ENCODE measurements at regions not wholly inside any gene's neighbourhood (a gene's known extent, or its start where the extent isn't known, plus 50 kb on each side); places are given as distances from the start of the nearest gene placed in this dataset.

DNA sequence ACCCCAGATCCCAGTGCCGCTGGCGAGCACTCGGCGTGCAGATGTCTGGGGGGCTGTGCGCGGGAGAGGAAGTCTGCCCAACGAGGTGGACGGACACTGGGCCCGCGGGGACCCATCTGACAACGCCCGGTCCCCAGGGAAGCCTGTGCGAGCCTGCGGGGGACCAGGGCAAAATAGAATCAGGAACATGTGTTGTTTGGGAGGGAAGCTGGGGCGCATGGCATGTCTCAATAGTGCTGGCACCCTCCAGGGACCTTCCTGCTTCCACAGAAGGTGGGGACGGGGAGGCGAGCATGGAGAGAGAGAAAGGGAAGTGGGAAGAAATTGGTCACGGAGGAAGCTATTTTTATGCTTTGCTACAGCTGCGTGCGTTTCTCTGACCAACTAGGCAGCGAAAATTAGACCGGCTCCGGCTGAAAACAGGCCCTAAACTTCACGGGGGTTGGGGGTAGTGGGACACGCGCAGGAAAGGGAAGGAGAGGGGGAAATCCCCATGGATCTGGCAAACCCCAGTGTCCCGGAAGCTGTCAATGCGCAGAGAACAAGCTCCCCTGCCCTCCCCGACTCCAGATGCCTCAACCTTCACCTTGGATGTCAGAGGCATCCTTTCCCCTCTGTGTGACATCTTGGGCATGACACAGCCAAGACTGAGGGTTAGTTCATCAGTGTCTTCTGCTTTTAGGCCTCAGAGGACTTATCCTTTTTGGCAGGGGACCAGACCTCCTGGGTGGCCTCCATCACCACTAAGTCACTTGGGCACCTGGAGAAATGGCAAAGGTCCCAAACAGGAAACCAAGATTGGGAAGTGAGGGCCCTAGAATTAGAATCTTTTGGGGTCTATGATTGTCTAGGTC, 169.8 kb upstream of the BCOR start:
- DNase-seq, result no peak

GRCh38 chrX:40266490-40267333, 169.0 kb upstream of the BCOR start:
- peak; percentile 51 for DNase-seq

- no peak for DNase-seq
Observed at GRCh38 chrX:40265936-40266335, 168.2 kb upstream of the BCOR start.

DNA sequence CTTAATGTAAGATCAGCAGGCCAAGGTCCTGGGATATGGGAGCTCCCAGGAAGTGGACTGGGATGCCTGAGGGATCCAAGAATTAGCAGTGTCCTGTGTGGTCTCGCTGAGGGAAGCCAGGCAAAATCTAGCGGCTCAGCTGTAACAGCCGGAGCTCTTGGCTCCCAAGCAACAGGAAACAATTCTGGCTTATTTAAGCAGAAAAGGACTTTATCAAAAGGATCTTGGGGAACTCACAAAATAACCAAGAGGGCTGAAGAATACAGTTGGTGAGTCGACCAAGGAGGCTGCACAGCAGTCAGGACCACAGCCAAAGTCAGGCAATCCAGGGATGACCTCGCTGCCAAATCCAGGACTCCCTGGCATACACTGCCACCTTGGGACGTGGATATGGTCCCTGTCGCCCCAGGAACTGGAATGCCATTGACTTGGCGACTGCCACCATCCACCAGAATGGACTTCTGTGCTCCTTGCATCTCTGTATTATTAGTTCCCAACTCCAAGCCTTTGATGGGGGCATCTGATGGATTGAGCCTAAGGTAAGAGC, 165.3 kb upstream of the BCOR start:
- no peak for DNase-seq

DNA sequence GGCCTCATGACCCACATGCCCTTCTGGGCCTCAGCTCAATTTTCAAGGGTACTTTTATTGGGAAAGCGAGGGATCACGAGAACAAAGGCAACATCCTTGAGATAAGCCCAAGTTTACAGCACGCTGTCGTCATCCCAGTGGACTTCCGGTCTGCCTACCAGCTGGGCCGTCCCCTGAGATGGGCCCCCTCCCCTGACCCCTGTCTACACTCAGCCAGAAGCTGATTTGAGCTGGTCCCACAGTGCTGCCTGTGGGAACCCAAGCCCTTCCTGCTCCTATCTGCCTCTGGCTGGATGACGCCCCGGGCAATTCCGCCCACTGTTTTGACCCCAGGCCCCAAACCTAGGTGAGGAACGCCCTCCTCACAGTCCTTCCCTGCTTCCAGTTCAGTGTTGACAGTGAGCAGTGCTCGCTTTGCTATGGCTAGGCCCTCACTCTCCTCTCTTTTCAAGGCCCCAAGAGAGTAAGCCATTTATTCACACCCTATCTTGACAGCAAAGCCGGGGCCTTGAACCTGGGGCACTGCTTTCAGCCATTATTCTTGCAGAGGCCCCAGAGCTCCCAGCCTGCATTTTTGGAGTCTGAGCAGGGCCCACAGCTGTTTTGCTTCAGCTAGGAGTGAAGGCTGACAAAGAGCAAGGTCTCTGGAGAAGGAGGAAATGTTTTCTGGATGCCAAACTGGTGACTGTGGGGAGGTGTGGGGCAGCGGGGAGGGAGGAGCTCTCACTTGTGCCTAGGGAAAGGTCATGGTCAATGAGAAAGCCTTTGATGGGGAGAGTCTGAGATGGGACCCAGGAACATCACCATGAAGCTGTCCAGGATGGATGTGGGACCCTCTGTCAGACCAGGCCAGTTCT, 164.6 kb upstream of the BCOR start:
- no peak for DNase-seq

GRCh38 chrX:40261833-40262156, 164.0 kb upstream of the BCOR start:
- no peak for DNase-seq

- DNase-seq, result no peak
Observed at GRCh38 chrX:40260146-40260747, 162.5 kb upstream of the BCOR start.

DNA sequence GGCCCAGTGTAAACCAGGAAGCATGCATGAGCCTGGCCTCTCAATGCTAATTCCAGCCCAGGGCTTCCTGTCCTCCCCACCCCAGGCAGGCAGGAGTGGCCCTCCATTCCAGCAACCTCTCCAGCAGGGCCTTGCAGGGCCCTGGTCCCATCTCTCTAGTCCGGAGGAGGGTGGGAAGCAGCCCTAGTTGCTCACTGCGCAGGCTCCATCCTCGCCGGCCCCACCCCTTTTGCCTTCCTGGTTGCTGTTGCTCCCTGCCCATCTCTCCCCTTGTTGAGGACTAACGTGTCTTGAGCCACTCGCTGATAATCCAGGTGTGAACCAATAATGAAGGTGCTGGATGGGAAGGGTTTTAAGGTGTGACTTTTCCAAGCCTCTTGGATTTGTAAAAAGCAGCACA, 161.2 kb upstream of the BCOR start:
- DNase-seq, result no peak

- no peak for DNase-seq
Observed at GRCh38 chrX:40253771-40254170, 156.0 kb upstream of the BCOR start.

GRCh38 chrX:40249582-40249981, 151.8 kb upstream of the BCOR start:
- DNase-seq, result no peak

DNA sequence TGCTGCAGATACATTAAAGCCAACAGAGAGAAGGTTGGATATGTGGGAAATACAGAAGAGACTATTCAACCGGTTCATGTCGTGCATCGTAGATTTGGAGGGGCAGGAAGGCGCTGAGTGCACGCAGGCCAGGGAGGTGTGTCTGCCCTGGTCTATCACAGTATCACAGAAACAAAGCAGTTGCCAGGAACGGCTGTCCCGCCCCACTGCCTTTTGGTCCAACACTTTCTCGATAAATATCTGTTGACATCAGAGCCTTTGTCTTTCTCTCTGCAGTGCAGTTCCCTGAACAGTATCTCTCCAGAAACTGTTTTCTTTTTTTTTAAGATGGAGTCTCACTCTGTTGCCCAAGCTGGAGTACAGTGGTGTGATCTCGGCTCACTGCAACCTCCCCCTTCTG, 151.1 kb upstream of the BCOR start:
- no peak for DNase-seq

DNA sequence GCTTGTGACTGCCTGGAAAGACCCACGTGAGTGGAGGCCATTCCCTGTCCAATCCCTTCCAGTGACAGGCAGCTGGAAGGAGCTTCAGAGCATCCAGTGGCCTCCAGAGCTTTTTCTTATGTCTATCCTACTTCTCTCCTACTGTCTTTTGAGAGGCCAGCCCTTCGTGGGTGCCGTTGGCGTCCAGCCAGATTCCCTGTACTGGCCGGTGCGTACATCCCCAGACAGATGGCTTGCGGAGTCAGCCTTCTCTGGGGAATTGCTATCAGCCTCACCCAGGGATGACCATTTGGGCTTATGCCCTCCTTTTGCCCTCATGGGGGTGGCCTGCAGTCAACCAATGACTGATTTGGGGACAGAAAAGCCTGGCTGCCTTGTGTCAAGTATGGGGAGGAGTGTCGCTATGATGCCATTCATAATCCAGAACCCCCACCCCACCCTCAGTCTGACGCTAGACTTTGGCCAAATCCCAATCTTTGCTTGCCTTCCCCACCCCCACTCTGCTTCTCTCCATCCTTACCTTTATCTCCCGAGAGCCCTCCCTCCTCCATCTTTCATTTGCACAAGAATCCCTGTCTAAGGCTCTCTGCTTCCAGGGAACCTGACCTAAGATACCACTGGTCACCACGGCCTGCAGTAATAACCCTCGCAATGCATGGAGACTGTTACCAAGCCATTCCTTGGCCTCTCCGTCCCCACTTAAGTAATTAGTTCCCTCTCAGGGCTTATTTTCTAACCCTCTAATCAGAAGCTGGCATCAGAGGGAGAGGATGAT, 150.3 kb upstream of the BCOR start:
- no peak for DNase-seq

- no peak for DNase-seq
Observed at GRCh38 chrX:40247382-40247781, 149.6 kb upstream of the BCOR start.

DNA sequence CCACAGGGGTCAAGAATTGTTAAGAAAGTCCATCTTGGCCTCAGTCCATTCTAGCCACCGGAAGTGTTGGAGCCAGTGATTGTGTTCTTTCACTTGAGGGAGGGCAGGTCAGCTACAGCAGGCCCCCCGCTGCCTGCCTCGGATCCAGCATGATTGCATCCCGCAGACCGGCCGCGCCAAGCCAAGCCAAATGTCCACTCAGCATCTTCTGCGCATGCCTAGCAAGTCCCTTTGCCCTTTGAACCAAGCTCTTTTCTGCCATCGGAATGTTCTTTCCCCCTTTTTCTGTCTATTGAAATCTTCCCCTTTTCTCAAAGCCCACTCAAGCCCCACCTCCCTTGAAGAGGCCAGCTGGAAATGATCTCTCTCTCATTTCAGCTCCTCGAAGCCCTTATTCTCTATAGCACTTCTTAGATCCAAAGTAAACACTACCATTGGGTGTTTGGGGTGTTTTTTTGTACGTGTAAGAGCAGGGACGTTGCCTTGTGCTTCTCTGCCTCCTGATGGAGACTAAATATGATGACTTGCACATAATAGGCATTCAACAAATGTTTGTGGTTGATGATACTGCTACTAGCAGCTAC, 147.8 kb upstream of the BCOR start:
- no peak for DNase-seq

- no peak for DNase-seq
Observed at GRCh38 chrX:40244980-40245379, 147.2 kb upstream of the BCOR start.

GRCh38 chrX:40243755-40244515, 146.2 kb upstream of the BCOR start:
- no peak for DNase-seq

- no peak for DNase-seq
Observed at GRCh38 chrX:40240844-40241243, 143.1 kb upstream of the BCOR start.

DNA sequence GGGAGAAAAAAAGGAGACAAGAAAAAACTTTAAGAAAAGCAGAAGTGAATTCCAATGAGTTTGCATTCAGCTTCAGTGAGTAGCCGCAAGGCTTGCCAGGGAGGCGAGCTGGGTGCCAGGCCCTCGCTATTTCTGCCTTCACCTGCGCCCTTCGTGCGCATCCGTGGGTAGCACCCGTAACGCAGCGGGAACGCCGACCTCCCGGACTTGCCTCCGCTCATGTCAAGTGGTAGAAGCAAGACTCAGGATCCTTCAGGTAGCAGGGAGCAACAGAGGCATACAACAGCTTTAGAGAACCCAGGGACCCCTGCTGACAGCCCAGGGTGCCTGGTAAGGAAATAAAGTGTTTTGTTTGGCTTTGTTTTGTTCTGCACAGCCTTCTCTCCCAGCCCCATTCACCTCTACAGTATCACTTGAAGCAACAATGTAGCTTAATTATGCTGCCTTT, 140.0 kb upstream of the BCOR start:
- DNase-seq, result no peak

DNA sequence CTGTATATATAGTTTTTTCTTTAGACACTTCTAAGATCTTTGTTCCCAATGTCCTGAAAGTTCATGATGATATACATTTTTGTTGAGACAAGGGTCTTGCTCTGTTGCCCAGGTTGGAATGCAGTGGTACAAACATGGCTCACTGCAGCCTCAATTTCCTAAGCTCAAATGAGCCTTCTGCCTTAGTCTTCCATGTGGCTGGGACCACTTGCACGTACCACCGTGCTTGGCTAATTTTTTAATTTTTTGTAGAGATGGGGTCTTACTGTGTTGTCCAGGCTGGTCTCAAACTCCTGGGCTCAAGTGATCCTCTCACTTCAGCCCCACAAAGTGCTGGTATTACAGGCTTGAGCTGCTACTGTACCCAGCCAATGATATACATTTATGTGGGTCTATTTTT, 132.9 kb upstream of the BCOR start:
- DNase-seq, result no peak

DNA sequence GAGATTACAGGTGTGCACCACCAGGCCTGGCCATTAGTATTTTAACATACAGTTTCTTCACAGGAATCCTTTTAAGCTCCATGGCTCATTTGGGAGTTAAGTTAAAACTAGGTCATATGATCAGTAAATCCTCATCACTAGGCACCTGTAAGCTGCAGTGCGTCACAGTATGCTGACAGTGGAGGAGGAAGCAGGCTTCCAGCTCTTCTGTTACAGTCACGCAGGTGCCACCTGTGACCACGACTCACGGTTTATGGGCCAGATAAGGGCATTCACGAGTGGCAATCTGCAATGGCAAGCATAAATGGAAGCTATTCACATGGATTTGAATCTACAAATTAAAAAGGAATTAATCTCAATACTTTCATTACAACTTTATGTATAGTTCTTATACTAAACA, 129.4 kb upstream of the BCOR start:
- no peak for DNase-seq

- no peak for DNase-seq
Observed at GRCh38 chrX:40224658-40225057, 126.9 kb upstream of the BCOR start.

All from NCI-H1694 (cell line).